ENCODE measurements at regions not wholly inside any gene's neighbourhood (a gene's known extent, or its start where the extent isn't known, plus 50 kb on each side); places are given as distances from the start of the nearest gene placed in this dataset.

GRCh38 chrX:67384403-67384802 lies 159.4 kb upstream of the AR start:
- Histone ChIP-seq H3K79me2 (ENCODE audit: insufficient read depth) (no peaks in the 10 kb centered on the region), H3K4me3 (ENCODE audit: low read depth in 2 of 2, low read length in 1 of 2) (no peak overlapping the region), H3K9me3 (no peaks in the 10 kb centered on the region), H3K27ac (ENCODE audit: low read depth in 2 of 2, low read length in 1 of 2) (no peak overlapping the region), H3F3A (replicated peaks; ENCODE audit: insufficient read depth) (no peaks in the 10 kb centered on the region), H3K36me3 (replicated peaks in 1 of 2; ENCODE audit: control insufficient read depth in 1 of 2, insufficient read depth in 2 of 2, low read length in 1 of 2) (no peaks in the 10 kb centered on the region), H3K9me2 (no peaks in the 10 kb centered on the region), H3K4me2 (no peak overlapping the region), H3K4me1 (ENCODE audit: control insufficient read depth in 1 of 2, insufficient read depth in 2 of 2, low read depth in 1 of 2, low read length in 1 of 2) (no peaks in the 10 kb centered on the region), H3K9ac (no peak overlapping the region), H2AFZ (ENCODE audit: low read depth) (no peak overlapping the region), H4K20me1 (ENCODE audit: insufficient read depth) (no peaks in the 10 kb centered on the region), H3K27me3 (ENCODE audit: insufficient read depth) (no peaks in the 10 kb centered on the region)
- DNase-seq = no peak
- 29% methylated on average over 2 of the region's 2 CpGs for WGBS (ENCODE audit: low lambda C conversion rate)
- POLR2A ChIA-PET = no interaction called here
- TF ChIP-seq USF2 (IDR thresholded peaks at IDR 0.05; ENCODE audit: borderline replicate concordance, low read depth, low read length) = no peak
- TF ChIP-seq SIN3A (IDR thresholded peaks at IDR 0.05; ENCODE audit: borderline replicate concordance, low read depth, low read length) = no peak
- TF ChIP-seq RAD21 (IDR thresholded peaks at IDR 0.05; ENCODE audit: low read length) = no peak
- no peak for TF ChIP-seq JUND (IDR thresholded peaks at IDR 0.05)
- TF ChIP-seq FOXM1 (IDR thresholded peaks at IDR 0.05; ENCODE audit: low read depth) = no peak
- TF ChIP-seq EP300 (IDR thresholded peaks at IDR 0.05; ENCODE audit: borderline replicate concordance in 1 of 2, low read depth in 1 of 2, low read length in 1 of 2) = no peak
- no peak for TF ChIP-seq SMC3 (IDR thresholded peaks at IDR 0.05; ENCODE audit: low read depth, low read length)
- TF ChIP-seq, protein P1, sequence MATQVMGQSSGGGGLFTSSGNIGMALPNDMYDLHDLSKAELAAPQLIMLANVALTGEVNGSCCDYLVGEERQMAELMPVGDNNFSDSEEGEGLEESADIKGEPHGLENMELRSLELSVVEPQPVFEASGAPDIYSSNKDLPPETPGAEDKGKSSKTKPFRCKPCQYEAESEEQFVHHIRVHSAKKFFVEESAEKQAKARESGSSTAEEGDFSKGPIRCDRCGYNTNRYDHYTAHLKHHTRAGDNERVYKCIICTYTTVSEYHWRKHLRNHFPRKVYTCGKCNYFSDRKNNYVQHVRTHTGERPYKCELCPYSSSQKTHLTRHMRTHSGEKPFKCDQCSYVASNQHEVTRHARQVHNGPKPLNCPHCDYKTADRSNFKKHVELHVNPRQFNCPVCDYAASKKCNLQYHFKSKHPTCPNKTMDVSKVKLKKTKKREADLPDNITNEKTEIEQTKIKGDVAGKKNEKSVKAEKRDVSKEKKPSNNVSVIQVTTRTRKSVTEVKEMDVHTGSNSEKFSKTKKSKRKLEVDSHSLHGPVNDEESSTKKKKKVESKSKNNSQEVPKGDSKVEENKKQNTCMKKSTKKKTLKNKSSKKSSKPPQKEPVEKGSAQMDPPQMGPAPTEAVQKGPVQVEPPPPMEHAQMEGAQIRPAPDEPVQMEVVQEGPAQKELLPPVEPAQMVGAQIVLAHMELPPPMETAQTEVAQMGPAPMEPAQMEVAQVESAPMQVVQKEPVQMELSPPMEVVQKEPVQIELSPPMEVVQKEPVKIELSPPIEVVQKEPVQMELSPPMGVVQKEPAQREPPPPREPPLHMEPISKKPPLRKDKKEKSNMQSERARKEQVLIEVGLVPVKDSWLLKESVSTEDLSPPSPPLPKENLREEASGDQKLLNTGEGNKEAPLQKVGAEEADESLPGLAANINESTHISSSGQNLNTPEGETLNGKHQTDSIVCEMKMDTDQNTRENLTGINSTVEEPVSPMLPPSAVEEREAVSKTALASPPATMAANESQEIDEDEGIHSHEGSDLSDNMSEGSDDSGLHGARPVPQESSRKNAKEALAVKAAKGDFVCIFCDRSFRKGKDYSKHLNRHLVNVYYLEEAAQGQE (IDR thresholded peaks at IDR 0.05; ENCODE audit: low read depth, low read length) = no peak
- TF ChIP-seq, protein P2, sequence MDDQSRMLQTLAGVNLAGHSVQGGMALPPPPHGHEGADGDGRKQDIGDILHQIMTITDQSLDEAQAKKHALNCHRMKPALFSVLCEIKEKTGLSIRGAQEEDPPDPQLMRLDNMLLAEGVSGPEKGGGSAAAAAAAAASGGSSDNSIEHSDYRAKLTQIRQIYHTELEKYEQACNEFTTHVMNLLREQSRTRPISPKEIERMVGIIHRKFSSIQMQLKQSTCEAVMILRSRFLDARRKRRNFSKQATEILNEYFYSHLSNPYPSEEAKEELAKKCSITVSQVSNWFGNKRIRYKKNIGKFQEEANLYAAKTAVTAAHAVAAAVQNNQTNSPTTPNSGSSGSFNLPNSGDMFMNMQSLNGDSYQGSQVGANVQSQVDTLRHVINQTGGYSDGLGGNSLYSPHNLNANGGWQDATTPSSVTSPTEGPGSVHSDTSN (IDR thresholded peaks at IDR 0.05) = no peak
- no peak for TF ChIP-seq USF1 (IDR thresholded peaks at IDR 0.05; ENCODE audit: borderline replicate concordance, low read depth)
- TF ChIP-seq MEF2A (IDR thresholded peaks at IDR 0.05; ENCODE audit: borderline replicate concordance, low read depth) = no peak
- TF ChIP-seq NRF1 (IDR thresholded peaks at IDR 0.05; ENCODE audit: low read depth, low read length) = no peak
- no peak for TF ChIP-seq POLR2AphosphoS5 (IDR thresholded peaks at IDR 0.05; ENCODE audit: low read depth, low read length)
- no peak for TF ChIP-seq TAF1 (IDR thresholded peaks at IDR 0.05; ENCODE audit: borderline replicate concordance, low read depth, low read length)
- CTCF ChIA-PET = no interaction called here
